Epithelial cell of prostate (primary cell): ENCODE measurements at regions not wholly inside any gene's neighbourhood (a gene's known extent, or its start where the extent isn't known, plus 50 kb on each side); places are given as distances from the start of the nearest gene placed in this dataset.
"Not testable (repeated sequence)": the region's sequence is repeated elsewhere in the genome, so short reads cannot be mapped to it uniquely, and the experiment has no call there.

ENCODE experiments used
- DNase-seq: peaks from one replicate; pipeline ENCODE4 v3.0.0-alpha.2; 2011; ENCODE audit warnings: low read depth, low spot score
- H3K27ac ChIP-seq: fragments of 450-650 bp; 2 replicates; pipeline ENCODE4 v1.5.1; 2017; ENCODE audit warnings: mild to moderate bottlenecking

DNA sequence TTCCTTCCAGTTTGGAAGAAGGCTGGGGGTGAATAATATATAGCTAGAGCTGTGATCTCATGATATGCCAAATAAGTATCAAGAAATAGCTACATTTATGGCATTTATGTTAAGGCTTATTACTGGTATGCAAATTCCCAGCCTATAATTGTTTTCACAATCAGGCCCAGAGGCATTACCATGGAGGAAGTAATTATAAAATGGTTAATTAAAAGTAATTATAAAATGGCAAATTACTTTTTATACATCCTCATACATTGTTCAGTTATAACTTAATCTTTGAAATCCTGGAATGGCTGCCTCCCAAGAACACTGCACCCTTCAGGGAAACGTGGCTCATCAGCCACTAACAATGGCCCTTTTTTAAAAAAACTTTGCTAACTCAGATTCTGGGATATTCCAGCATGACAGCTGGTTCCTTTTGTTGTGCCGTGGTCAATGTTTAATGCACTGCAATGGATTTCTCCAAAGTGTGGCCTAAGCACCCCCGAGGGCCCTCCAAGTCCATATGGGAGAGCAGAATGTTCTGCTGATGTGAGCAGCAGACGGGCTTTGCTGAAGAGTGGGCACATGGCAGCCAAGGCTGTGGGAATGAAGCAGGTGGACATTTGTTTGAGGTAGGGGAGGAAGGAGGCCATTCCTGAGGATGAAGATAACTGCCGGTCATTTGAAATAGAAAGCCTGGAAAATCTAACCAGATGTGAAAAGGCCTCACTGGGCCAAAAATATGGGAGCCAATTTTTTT lies 483.5 kb upstream of the GCFC2 start:
- H3K27ac ChIP-seq: no peak overlapping the region
- DNase-seq: no peak

DNA sequence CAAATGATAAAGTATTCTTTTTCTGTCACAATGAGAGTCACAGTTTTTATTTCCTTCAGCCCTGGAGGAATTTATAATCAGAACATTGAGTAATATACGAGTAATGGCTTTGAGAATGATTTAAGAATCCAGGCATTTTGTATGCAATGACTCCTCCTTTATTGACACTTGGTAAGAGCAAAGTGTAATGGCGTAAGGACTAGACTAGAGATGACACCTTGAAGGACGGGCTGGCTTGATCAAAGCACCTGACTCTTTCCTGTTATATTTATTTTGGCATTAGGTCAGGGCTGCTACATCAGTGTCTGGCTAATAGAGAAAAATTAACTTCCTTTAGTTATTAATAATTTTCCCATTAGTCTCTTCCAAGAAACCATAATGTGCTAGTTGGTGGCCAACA lies 482.4 kb upstream of the GCFC2 start:
- no peak overlapping the region for H3K27ac ChIP-seq
- no peak for DNase-seq

DNA sequence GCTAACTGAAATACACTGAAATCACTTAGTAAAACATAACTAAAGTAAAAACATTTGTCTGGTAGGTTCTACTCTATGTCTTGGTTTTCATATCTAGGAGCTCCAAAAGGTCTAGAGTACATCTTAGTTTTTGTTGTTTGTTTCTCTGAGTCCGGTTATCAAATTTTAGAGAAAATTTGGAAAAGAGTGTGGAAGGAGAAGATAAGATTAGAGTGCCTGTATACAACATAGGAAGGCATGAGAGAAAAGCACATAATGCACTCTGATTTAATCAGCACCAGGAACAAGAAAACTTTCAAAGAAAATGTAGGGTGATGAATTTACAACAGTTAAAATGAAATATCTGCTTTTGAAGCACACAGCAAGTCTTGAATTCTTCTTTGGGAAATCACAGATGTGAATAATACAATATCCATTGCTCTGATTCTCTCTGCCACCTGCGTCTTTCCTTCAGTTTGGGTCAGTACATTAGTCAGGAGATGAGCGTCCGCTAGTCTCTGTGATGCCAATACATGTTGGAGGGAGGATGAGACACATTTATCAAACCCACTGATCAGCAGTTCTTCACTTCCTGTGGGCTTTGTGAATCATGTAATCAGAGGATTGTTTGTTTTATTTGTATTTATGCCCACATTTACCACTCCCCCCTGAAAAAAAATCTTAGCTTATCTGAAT lies 477.8 kb upstream of the GCFC2 start:
- DNase-seq: no peak
- no peak overlapping the region for H3K27ac ChIP-seq

DNA sequence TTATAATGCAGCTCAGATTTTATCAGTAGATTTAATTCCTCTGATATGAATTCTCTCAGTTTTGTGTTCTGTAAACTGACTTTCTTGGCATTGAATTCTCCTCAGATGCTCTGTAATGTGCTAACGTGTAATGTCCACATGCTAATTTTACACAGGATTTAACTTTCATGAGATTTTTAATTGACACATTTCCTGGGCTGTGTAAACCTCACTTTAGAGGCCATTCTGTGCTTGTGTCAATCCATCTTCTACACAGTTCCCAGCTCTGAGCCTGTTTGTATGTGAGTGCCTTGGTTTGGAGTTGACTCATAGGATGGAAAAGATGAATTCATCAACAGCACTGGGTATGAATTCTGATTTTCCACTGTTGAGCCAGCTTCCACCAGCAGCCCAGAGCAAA lies 476.7 kb upstream of the GCFC2 start:
- no peak for DNase-seq
- no peak overlapping the region for H3K27ac ChIP-seq

DNA sequence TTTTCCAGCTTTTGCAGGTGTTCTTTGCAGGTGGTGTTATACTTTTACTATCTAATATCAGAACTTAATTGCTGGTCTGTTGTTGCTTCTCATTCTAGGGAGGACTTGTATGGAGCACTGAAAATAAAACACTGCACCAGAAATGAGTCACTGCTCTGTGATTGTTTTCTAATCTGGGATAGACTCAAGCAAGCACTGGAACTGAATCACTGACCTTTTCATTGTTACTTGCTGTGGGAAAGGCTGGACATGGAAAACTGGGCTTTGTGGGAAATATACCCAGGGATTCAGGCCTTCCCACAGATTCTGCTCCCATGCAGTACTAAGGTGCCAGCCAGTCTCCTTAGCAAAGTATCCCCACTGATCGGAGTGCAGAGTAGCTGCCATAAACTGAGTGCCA lies 470.0 kb upstream of the GCFC2 start:
- H3K27ac ChIP-seq: no peak overlapping the region
- DNase-seq: no peak

DNA sequence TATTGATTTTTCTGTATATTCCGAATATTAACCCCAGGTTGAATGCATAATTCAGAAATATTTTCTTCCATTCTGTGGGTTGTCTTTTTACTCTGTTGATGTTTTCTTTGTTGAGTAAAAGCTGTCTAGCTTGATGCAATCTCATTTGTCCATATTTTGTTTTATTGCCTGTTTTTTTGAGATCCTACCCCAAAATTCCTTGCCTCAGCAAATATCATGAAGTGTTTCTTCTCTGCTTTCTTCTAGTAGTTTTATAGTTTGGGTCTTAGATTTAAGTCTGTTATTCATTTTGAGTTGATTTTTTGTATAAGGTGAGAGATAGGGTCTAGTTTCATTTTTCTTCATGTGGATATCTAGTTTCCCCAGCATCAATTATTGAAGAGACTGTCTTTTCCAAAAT lies 467.9 kb upstream of the GCFC2 start:
- H3K27ac ChIP-seq: no peak overlapping the region
- DNase-seq: no peak

DNA sequence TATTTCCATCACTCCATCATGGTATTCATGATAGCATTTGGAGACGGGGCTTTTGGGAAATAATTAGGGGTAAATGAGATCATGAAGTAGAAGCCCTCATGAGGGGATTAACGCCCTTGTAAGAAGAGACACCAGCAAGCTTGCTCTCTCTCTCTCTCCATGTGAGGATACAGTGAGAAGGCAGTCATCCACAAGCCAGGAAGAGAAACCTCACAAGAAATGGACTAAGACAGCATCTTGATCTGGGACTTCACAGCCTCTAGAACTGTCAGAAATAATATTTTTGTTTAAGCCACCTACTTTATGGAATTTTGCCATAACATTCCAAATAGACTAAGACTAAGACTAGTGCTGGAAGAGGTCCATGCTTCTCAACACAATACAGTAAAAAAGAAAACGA lies 464.6 kb upstream of the GCFC2 start:
- DNase-seq: no peak
- no peak overlapping the region for H3K27ac ChIP-seq

DNA sequence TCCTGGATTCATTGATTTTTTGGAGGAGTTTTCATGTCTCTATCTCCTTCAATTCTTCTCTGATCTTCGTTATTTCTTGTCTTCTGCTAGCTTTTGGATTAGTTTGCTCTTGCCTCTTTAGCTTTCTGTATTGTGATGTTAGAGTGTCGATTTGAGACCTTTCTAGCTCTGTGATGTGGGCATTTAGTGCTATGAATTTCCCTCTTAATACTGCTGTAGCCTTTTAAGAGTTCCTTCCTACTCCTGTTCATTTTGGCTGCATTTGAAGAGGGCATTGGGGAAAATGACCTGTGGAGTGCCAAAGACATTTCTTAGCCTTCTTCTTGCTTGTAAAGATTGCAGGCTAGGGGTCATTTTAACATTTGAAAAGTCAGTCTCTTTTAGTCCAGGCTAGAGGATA lies 463.8 kb upstream of the GCFC2 start:
- DNase-seq: no peak
- H3K27ac ChIP-seq: no peak overlapping the region

DNA sequence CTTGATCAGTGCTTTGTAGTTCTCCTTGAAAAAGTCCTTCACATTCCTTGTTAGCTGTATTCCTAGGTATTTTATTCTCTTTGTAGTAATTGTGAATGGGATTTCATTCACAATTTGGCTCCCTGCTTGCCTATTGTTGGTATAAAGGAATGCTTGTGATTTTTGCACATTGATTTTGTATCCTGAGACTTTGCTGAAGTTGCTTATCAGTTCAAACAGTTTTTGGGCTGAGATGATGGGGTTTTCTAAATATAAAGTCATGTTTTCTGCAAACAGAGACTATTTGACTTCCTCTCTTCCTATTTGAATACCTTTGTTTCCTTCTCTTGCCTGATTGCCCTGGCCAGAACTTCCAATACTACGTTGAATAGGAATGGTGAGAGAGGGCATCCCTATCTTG lies 462.5 kb upstream of the GCFC2 start:
- H3K27ac ChIP-seq, DNase-seq: not testable (repeated sequence)

DNA sequence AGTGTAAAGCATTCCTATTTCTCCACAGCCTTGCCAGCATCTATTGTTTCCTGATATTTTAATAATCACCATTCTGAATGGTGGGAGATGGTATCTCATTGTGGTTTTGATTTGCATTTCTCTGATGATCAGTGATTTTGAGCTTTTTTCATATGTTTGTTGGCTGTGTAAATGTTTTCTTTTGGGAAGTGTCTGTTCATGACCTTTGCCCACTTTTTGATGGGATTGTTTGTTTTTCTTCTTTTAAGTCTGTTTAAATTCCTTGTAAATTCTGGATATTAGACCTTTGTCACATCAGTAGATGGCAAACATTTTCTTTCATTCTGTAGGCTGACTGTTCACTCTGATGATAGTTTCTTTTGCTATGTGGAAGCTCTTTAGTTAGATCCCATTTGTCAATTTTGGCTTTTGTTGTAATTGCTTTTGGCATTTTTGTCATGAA lies 461.5 kb upstream of the GCFC2 start:
- not testable (repeated sequence) for DNase-seq, H3K27ac ChIP-seq

DNA sequence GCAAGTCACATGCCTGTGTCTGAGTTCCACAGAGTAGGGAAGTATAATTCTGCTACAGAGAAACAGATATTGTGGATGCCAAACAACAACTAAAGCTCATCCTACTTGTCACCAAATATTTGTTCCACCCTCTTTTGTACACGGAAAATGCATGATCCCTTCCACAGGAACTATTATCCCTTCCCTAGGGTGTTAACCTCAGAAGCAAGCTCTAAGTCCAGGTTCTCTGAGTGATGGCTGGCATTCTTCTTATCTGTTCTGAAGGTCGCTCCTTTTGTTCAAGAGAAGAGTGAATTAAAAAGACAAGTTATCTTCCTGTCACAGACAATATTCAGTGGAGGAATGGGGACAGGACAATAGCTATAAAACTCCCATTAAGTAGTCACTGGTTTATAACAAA lies 460.1 kb upstream of the GCFC2 start:
- no peak for DNase-seq
- no peak overlapping the region for H3K27ac ChIP-seq

DNA sequence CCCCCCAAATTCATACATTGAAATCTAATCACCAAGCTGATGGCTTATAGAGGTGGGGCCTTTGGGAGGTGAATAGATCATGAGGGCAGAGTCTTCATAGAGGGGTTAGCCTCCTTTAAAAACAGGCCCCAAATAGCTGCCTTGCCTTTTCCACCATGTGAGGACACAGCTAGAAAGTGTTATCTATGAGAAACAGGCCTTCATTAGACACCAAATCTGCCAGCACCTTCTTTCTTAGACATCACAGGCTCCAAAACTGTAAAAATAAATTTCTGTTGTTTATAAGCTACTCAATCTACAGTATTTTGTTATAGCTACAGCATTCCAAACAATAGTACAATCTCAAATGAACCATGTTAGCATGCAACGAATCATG lies 459.3 kb upstream of the GCFC2 start:
- no peak for DNase-seq
- no peak overlapping the region for H3K27ac ChIP-seq

DNA sequence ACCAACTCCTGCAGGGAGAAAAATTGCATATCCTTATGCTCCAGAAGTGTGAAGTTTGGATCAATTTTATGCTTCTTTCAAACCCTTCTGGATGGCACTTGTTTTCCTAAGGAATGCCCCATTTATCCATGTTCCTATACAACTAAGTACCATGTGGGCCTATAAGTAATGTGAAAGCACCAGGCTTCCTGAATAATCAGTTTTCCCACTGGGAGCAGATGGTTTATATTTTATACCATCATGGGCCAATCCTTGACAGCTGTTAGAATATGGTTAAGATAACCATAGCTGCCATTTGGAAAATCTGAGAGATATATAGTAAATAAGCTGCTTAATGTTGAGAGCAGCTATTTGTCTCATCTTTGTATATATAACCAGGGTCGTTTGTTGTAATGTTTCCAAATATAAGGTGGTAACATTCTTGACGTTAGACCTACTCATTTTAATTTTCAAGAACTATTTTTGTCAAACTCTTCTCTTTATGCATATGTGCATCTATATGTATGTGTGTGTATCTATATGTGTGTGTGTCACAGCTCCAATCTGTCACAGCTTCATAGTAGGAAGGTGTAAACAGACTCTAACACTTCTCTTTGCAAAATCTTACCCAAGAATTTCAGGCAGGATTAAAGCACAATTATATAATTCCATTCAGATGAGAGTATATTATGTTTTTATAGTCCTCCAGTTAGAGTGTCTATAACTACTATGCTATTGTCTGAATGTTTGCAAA lies 458.7 kb upstream of the GCFC2 start:
- H3K27ac ChIP-seq: no peak overlapping the region
- DNase-seq: no peak

DNA sequence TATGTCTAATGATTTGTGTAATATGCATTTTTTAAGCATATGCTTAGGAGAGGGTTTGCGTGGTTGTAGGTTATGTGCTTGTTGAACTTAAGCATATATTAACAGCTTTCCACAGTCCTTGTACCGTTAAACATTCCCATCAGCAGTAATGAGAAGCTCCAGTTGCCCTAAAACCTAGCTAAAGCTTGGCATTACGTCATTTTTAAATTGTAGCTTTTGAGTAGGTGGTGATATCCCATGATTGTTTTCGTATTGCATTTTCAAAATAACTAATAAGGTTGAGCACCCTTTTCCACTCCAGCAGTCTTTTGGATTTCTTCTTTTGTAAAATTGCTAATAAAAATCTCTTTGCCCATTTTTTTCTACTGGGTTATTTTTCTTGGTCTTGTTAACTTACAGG lies 453.1 kb upstream of the GCFC2 start:
- no peak overlapping the region for H3K27ac ChIP-seq
- DNase-seq: no peak

DNA sequence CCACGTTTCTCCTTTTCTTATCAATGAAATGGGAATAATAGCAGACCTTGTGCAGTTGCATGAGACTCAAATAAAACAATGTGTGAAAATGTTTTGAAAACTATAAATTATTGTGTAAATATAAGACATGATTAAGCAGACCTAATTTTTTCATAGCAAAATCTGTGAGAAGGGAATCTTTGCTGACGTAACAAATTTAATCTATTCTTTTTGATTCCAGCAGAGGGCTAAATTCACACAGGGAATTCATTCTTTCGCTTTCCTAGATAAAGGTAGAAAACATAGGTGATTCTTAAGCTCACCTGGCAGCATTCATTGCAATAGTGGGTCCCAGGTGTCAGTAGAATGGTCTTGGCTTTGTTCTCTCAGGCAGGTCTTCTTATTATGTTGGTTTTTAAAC lies 450.0 kb upstream of the GCFC2 start:
- DNase-seq: no peak
- no peak overlapping the region for H3K27ac ChIP-seq

DNA sequence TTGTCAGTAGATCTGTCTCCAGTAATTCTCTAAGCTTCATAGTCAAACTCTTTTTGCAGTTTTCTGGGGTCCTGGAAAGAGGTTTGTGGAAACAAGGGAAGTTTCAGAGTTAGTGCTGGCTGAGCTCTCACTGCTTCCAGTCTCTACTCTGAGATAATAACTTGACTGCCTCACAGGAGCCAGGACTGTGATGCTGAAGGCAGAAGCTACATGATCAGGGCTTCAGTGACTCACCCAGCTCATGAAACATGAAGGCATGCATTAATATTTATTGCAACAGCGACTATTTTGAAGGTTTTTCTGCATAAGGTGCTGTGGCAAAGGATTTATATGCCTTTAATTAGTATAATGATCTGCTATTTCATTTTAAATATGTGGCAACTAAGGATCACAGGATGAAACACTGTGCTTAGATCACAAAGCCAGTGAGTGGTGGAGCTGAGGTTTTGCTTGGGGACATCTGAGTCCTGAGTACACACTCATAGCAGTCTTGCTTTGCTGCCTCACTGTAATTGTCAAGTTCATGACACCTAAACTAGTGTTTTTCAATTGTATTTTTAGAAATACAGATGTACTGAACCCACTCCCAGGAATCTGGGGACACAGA lies 448.4 kb upstream of the GCFC2 start:
- DNase-seq: no peak
- no peak overlapping the region for H3K27ac ChIP-seq

DNA sequence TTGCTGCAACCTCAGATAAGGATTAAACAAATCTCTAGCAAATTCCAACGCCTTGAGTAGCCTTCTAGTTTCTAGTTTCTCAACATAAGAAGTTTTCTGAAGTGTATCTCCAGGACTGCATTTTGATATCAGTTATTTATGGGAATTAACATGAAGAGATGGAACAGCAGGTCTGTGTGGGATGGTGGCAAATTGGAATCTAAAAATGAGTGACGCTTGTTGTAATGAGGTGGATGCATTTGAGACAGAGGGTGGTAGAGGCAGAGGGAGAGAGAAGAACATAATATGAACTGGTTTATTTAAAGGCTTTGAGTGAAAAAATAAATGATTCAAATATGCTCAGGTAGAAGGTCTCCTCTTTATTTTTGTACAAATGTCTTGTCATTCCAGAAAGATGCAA lies 446.8 kb upstream of the GCFC2 start:
- no peak overlapping the region for H3K27ac ChIP-seq

DNA sequence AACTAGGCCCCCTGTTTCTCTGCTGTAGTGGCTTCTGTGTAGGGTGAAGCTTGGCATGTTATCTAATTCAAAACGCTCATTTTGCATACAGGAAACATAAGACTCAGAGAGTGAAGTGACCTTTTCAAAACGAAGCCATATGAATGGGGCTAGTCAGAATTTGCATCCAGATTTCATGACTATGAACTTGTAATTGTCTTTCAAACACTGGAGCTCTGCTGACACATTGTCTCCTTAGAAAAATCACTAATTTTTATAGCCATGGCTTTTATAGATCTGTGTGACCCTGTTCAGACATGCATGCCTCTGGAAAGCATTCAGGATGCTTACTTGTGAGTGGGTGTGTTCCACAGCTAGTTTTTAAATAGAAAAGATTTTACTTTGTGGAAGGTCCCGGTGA lies 444.3 kb upstream of the GCFC2 start:
- no peak for DNase-seq
- no peak overlapping the region for H3K27ac ChIP-seq

More for the DNA sequence above, 446.8 kb upstream of the GCFC2 start:
- no peak for DNase-seq

DNA sequence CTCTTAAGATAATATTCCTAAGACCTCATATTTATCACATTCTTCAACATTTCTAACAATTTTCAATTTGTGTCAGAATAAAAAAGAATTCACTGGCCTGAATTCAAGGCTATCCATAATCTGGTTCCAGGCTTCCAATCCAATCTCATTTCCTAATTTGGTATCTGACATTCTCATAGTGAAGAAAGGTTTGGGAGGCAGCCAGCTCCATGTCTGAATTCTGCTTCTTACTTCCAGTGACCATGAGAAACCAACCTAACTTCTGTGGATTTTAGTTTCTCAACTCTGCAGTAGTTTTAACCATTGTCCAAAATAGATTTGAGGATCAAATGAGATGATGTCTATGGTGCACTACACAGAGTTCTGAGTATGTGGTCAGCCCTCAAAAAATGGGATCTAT lies 439.1 kb upstream of the GCFC2 start:
- no peak for DNase-seq
- no peak overlapping the region for H3K27ac ChIP-seq

DNA sequence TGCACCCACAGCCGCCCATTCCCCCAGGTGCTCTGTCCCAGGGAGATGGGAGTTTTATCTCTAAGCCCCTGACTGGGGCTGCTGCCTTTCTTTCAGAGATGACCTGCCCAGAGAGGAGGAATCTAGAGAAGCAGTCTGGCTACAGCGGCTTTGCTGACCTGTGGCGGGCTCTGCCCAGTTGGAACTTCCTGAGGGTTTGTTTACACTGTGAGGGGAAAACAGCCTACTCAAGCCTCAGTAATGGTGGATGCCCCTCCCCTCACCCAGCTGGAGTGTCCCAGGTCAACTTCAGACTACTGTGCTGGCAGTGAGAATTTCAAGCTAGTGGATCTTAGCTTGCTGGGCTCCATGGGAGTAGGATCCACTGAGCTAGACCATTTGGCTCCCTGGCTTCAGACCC lies 428.6 kb upstream of the GCFC2 start:
- not testable (repeated sequence) for DNase-seq, H3K27ac ChIP-seq

DNA sequence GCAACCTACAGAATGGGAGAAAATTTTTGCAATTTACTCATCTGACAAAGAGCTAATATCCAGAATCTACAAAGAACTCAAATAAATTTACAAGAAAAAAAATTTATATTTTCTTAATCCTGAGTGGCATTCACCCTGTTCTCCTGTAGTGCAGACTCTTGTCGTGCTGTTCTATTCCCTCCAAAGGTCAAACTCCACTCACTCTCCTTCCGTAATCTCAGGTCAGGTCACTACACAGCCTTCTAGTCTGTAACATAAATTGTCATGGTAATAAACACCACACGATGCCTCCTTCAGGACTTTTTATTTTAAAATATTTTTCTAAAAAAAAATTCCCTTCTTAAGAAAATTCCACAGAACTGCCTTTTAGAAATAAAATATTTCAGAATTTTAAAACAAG lies 417.9 kb upstream of the GCFC2 start:
- H3K27ac ChIP-seq: no peak overlapping the region
- no peak for DNase-seq
